HEK293 (cell line): ENCODE measurements at regions not wholly inside any gene's neighbourhood (a gene's known extent, or its start where the extent isn't known, plus 50 kb on each side); places are given as distances from the start of the nearest gene placed in this dataset.

ENCODE experiments used
- CTCF ChIA-PET: fragments of 350-600 bp; formaldehyde crosslinking; extraction: SDS; loops from one replicate; lab custom pipeline; 2021; ENCODE audit warnings: antibody characterized with exemption; lab: Yijun Ruan, JAX
- POLR2A ChIA-PET: fragments of 300-600 bp; formaldehyde crosslinking; extraction: SDS; loops from one replicate; lab custom pipeline; 2020; ENCODE audit warnings: antibody characterized with exemption, inconsistent platforms; lab: Yijun Ruan, JAX
- H3K27ac ChIP-seq: fragments of 200-500 bp; sonication (Bioruptor generic); 2 replicates; pipeline ENCODE4 v1.5.1; 2014; ENCODE audit warnings: low read depth, low read length, control low read depth, inconsistent platforms; ENCODE audit errors: extremely low read depth
- H3K36me3 ChIP-seq, 2 experiments: fragments of 200-500 bp in 1 of 2; sonication (Bioruptor generic) in 1 of 2; 1 replicate in 1 of 2; 2 replicates in 1 of 2; pipeline ENCODE4 v1.5.1; 2014 to 2017; ENCODE audit warnings: inconsistent platforms in 2 of 2, low read length in 2 of 2; ENCODE audit not compliant: control insufficient read depth in 2 of 2, insufficient read depth in 1 of 2
- H3K4me1 ChIP-seq: fragments of 200-500 bp; sonication (Bioruptor generic); 2 replicates; pipeline ENCODE4 v1.5.1; 2014; ENCODE audit warnings: mild to moderate bottlenecking, low read length, inconsistent platforms; ENCODE audit not compliant: control insufficient read depth, insufficient read depth
- H3K4me3 ChIP-seq: 2 replicates; pipeline ENCODE4 v1.5.1; 2011; ENCODE audit warnings: low read depth, mild to moderate bottlenecking, control low read depth, low read length, moderate library complexity
- H3K9me3 ChIP-seq: fragments of 200-500 bp; sonication (Bioruptor generic); 2 replicates; pipeline ENCODE4 v1.5.1; 2014; ENCODE audit warnings: low read depth, low read length, inconsistent platforms; ENCODE audit not compliant: control insufficient read depth, insufficient read depth
- EGR2 ChIP-seq: fragments of 450-650 bp; formaldehyde crosslinking; IDR thresholded peaks from 2 replicates; pipeline ENCODE4 v1.5.1; 2016; ENCODE audit warnings: low read depth, missing biosample characterization, missing genetic modification characterization
- GLI4 ChIP-seq: fragments of 450-650 bp; formaldehyde crosslinking; IDR thresholded peaks from 2 replicates; pipeline ENCODE4 v1.5.1; 2016; ENCODE audit warnings: missing biosample characterization, missing genetic modification characterization
- GLIS1 ChIP-seq: fragments of 450-650 bp; formaldehyde crosslinking; IDR thresholded peaks from 2 replicates; pipeline ENCODE4 v1.5.1; 2016; ENCODE audit warnings: missing biosample characterization, missing genetic modification characterization
- OVOL3 ChIP-seq: fragments of 450-650 bp; formaldehyde crosslinking; IDR thresholded peaks from 2 replicates; pipeline ENCODE4 v1.5.1; 2016; ENCODE audit warnings: missing biosample characterization, missing genetic modification characterization
- REPIN1 ChIP-seq: fragments of 450-650 bp; formaldehyde crosslinking; IDR thresholded peaks from 2 replicates; pipeline ENCODE4 v1.5.1; 2017; ENCODE audit warnings: missing biosample characterization, missing genetic modification characterization, low read depth
- SCRT1 ChIP-seq: fragments of 450-650 bp; formaldehyde crosslinking; IDR thresholded peaks from 2 replicates; pipeline ENCODE4 v1.5.1; 2016; ENCODE audit warnings: missing biosample characterization, missing genetic modification characterization, borderline replicate concordance
- ZBTB1 ChIP-seq: fragments of 450-650 bp; formaldehyde crosslinking; IDR thresholded peaks from 2 replicates; pipeline ENCODE4 v1.5.1; 2016; ENCODE audit warnings: missing biosample characterization, missing genetic modification characterization
- ZBTB17 ChIP-seq: fragments of 450-650 bp; formaldehyde crosslinking; IDR thresholded peaks from 2 replicates; pipeline ENCODE4 v1.5.1; 2016; ENCODE audit warnings: missing biosample characterization, missing genetic modification characterization
- ZFP41 ChIP-seq: fragments of 450-650 bp; formaldehyde crosslinking; IDR thresholded peaks from 2 replicates; pipeline ENCODE4 v1.5.1; 2016; ENCODE audit warnings: missing biosample characterization, missing genetic modification characterization, borderline replicate concordance
- ZIC2 ChIP-seq: fragments of 450-650 bp; formaldehyde crosslinking; IDR thresholded peaks from 2 replicates; pipeline ENCODE4 v1.5.1; 2016; ENCODE audit warnings: missing biosample characterization, missing genetic modification characterization
- ZNF132 ChIP-seq: fragments of 450-650 bp; formaldehyde crosslinking; IDR thresholded peaks from 2 replicates; pipeline ENCODE4 v1.5.1; 2017; ENCODE audit warnings: missing biosample characterization, missing genetic modification characterization, borderline replicate concordance
- ZNF140 ChIP-seq: fragments of 450-650 bp; formaldehyde crosslinking; IDR thresholded peaks from 2 replicates; pipeline ENCODE4 v1.5.1; 2016; ENCODE audit warnings: missing biosample characterization, missing genetic modification characterization
- ZNF335 ChIP-seq: fragments of 450-650 bp; formaldehyde crosslinking; conservative IDR thresholded peaks from 2 replicates; pipeline ENCODE4 v1.5.1; 2016; ENCODE audit warnings: missing biosample characterization, missing genetic modification characterization
- ZNF549 ChIP-seq: fragments of 450-650 bp; IDR thresholded peaks from 2 replicates; pipeline ENCODE4 v1.5.1; 2018; ENCODE audit warnings: missing biosample characterization, missing genetic modification characterization, mild to moderate bottlenecking, inconsistent platforms, moderate library complexity
- ZNF610 ChIP-seq: fragments of 450-650 bp; formaldehyde crosslinking; IDR thresholded peaks from 2 replicates; pipeline ENCODE4 v1.5.1; 2016; ENCODE audit warnings: missing biosample characterization, missing genetic modification characterization, borderline replicate concordance
- ZNF830 ChIP-seq: fragments of 450-650 bp; IDR thresholded peaks from 2 replicates; pipeline ENCODE4 v1.5.0; 2018; ENCODE audit warnings: missing biosample characterization, missing genetic modification characterization, low read depth, mild to moderate bottlenecking, moderate library complexity
- ZSCAN16 ChIP-seq: fragments of 450-650 bp; formaldehyde crosslinking; IDR thresholded peaks from 2 replicates; pipeline ENCODE4 v1.5.1; 2016; ENCODE audit warnings: missing biosample characterization, missing genetic modification characterization
- TF ChIP-seq, protein P1 (sequence below): sonication (generic); formaldehyde crosslinking; IDR thresholded peaks from 2 replicates; pipeline ENCODE4 v1.8.1; 2022; ENCODE audit warnings: mild to moderate bottlenecking, moderate library complexity, missing genetic modification reagents
- TF ChIP-seq, protein P2 (sequence below): fragments of 450-650 bp; formaldehyde crosslinking; IDR thresholded peaks from 2 replicates; pipeline ENCODE4 v1.5.1; 2016; ENCODE audit warnings: missing biosample characterization, missing genetic modification characterization
- TF ChIP-seq, protein P3 (sequence below): fragments of 450-650 bp; formaldehyde crosslinking; IDR thresholded peaks from 2 replicates; pipeline ENCODE4 v1.5.1; 2016; ENCODE audit warnings: missing biosample characterization, missing genetic modification characterization
- TF ChIP-seq, protein P4 (sequence below): fragments of 450-650 bp; formaldehyde crosslinking; IDR thresholded peaks from 2 replicates; pipeline ENCODE4 v1.5.1; 2016; ENCODE audit warnings: missing biosample characterization, missing genetic modification characterization

DNA sequence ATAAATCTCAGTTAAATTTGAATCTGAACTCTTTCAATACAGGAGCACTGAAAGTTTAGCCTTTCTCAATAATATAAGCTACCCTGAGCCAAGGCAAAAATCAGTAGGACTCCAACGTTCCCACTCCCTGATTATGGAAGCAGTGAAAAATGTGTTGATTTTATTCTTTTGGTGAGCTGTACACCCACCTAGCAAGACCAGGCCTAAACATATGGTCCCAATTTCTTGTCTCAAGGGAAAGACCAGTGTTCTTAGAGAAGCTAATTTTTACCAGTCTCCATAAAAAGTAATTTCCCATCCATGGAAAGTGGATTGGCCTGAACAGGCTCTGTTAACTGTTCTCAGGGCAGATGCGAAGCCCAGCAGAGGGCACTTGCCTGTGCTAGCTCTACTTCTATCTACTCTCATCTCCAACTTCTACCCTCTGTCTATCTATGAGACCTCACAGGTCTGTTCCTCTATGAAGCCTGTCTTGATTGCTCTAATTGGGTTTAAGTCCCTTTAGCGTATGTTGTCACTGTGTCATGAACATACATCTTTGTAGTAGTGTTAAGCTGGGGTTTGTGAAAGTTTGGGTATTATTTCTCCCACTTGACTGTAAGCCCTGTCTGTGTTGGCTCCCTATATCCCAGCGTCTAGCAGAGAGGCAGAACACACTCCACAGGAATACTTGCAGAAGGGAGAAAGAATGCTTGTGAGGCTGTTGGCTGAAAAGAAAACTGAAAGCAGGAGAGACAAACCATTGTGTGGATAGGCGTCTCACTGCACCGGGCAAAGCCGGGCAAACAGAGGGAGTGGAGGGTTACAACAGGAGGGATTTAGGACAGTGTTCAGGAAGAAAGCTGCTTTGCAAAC lies 167.1 kb upstream of the MAF start:
- H3K9me3 ChIP-seq: no peaks in the 10 kb centered on the region
- H3K36me3 ChIP-seq: no peaks in the 10 kb centered on the region
- peaks cover 8% of the 10 kb centered on the region; the same call in 1 of the 2 replicates for H3K4me1 ChIP-seq
- ChIA-PET CTCF (interaction anchor here (0.6 to 1.8 kb wide), 8 partner anchors 11 to 699 kb away, joined by 3 to 4 read pairs (median 3); no protein-coding TSS in a partner anchor), POLR2A (no interaction called here)
- no peak overlapping the region for H3K4me3 ChIP-seq
- TF ChIP-seq OVOL3 (tag by site-specific recombination): no peak
- TF ChIP-seq, protein P1, sequence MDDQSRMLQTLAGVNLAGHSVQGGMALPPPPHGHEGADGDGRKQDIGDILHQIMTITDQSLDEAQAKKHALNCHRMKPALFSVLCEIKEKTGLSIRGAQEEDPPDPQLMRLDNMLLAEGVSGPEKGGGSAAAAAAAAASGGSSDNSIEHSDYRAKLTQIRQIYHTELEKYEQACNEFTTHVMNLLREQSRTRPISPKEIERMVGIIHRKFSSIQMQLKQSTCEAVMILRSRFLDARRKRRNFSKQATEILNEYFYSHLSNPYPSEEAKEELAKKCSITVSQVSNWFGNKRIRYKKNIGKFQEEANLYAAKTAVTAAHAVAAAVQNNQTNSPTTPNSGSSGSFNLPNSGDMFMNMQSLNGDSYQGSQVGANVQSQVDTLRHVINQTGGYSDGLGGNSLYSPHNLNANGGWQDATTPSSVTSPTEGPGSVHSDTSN (CRISPR knock-in tag): no peak
- no peak for TF ChIP-seq SCRT1 (tag by site-specific recombination)
- no peak for TF ChIP-seq ZNF549
- 0 out of 2 replicates have a peak, but pooled peaks have one; percentile 32 for TF ChIP-seq ZBTB17
- no peak for TF ChIP-seq ZNF140
- no peak for TF ChIP-seq ZBTB1
- TF ChIP-seq ZSCAN16: peak; percentile 83; the same call in 1 of the 2 replicates
- H3K27ac ChIP-seq: no peak overlapping the region

DNA sequence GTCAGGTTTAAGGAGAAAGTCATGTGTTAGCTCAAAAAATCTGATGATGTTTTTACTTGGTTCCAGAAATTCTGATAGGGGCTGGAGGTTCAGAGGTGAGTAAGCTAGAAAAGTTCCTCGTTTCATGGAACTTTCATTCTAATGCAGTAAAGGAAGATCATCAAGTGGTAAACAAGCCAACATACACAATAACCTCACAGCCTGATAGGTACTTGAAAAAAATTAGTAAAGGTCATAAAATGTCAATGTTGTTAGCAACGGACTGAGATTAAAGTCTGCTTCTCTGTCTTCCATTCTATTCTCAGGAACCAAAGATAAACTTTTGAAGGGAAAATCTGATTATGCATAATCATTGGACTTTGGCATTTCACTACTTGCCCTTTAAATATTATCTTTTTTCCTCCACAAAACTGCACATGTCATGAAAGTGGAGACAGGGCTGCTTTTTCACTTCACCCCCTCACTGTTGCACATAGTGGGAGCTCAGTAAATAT lies 165.4 kb upstream of the MAF start:
- TF ChIP-seq ZIC2 (tag by site-specific recombination) (no peak), ZNF335 (tag by site-specific recombination) (no peak)
- Histone ChIP-seq H3K4me3 (no peak overlapping the region), H3K4me1 (peaks cover 2% of the 10 kb centered on the region; the same call in 1 of the 2 replicates), H3K27ac (no peak overlapping the region), H3K9me3 (no peaks in the 10 kb centered on the region), H3K36me3 (no peaks in the 10 kb centered on the region)
- ChIA-PET POLR2A (no interaction called here), CTCF (interaction anchor here (0.6 kb wide), 1 partner anchor 503 kb away, joined by 3 read pairs; no protein-coding TSS in a partner anchor)

DNA sequence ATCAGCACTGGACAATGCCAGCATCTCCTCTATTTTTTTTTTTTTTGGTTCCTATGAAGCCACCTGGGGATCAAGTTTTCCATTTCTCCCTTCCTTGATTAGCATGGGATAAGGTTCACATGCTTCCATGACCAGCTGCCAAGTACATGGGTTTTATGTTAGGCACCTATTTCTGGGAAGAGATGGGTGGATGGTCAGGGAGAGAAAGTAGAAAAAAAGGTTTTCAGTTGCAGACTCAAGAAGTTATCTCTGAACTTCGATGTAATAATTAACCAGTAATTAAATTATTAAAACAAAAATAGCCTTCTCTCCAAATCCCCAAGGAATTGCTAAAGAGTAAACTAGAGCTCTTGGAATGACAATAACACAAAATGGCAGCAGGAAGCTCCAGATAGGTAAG lies 164.9 kb upstream of the MAF start:
- Histone ChIP-seq H3K4me3 (no peak overlapping the region), H3K36me3 (no peaks in the 10 kb centered on the region), H3K27ac (no peak overlapping the region), H3K4me1 (no peaks in the 10 kb centered on the region), H3K9me3 (no peaks in the 10 kb centered on the region)
- POLR2A ChIA-PET: no interaction called here
- CTCF ChIA-PET: interaction anchor here (0.6 kb wide), 1 partner anchor 503 kb away, joined by 3 read pairs; no protein-coding TSS in a partner anchor
- TF ChIP-seq GLIS1 (no peak), ZNF830 (tag by site-specific recombination) (no peak), REPIN1 (tag by site-specific recombination) (no peak), GLI4 (tag by site-specific recombination) (no peak), EGR2 (tag by site-specific recombination) (no peak), ZFP41 (tag by site-specific recombination) (no peak), ZNF610 (tag by site-specific recombination) (no peak), ZNF132 (tag by site-specific recombination) (no peak), ZBTB17 (no peak)
- TF ChIP-seq, protein P2, sequence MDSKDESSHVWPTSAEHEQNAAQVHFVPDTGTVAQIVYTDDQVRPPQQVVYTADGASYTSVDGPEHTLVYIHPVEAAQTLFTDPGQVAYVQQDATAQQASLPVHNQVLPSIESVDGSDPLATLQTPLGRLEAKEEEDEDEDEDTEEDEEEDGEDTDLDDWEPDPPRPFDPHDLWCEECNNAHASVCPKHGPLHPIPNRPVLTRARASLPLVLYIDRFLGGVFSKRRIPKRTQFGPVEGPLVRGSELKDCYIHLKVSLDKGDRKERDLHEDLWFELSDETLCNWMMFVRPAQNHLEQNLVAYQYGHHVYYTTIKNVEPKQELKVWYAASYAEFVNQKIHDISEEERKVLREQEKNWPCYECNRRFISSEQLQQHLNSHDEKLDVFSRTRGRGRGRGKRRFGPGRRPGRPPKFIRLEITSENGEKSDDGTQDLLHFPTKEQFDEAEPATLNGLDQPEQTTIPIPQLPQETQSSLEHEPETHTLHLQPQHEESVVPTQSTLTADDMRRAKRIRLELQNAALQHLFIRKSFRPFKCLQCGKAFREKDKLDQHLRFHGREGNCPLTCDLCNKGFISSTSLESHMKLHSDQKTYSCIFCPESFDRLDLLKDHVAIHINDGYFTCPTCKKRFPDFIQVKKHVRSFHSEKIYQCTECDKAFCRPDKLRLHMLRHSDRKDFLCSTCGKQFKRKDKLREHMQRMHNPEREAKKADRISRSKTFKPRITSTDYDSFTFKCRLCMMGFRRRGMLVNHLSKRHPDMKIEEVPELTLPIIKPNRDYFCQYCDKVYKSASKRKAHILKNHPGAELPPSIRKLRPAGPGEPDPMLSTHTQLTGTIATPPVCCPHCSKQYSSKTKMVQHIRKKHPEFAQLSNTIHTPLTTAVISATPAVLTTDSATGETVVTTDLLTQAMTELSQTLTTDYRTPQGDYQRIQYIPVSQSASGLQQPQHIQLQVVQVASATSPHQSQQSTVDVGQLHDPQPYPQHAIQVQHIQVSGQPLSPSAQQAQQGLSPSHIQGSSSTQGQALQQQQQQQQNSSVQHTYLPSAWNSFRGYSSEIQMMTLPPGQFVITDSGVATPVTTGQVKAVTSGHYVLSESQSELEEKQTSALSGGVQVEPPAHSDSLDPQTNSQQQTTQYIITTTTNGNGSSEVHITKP (tag by site-specific recombination): no peak
- TF ChIP-seq, protein P3, sequence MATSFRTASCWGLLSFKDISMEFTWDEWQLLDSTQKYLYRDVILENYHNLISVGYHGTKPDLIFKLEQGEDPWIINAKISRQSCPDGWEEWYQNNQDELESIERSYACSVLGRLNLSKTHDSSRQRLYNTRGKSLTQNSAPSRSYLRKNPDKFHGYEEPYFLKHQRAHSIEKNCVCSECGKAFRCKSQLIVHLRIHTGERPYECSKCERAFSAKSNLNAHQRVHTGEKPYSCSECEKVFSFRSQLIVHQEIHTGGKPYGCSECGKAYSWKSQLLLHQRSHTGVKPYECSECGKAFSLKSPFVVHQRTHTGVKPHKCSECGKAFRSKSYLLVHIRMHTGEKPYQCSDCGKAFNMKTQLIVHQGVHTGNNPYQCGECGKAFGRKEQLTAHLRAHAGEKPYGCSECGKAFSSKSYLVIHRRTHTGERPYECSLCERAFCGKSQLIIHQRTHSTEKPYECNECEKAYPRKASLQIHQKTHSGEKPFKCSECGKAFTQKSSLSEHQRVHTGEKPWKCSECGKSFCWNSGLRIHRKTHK: no peak
- TF ChIP-seq, protein P4, sequence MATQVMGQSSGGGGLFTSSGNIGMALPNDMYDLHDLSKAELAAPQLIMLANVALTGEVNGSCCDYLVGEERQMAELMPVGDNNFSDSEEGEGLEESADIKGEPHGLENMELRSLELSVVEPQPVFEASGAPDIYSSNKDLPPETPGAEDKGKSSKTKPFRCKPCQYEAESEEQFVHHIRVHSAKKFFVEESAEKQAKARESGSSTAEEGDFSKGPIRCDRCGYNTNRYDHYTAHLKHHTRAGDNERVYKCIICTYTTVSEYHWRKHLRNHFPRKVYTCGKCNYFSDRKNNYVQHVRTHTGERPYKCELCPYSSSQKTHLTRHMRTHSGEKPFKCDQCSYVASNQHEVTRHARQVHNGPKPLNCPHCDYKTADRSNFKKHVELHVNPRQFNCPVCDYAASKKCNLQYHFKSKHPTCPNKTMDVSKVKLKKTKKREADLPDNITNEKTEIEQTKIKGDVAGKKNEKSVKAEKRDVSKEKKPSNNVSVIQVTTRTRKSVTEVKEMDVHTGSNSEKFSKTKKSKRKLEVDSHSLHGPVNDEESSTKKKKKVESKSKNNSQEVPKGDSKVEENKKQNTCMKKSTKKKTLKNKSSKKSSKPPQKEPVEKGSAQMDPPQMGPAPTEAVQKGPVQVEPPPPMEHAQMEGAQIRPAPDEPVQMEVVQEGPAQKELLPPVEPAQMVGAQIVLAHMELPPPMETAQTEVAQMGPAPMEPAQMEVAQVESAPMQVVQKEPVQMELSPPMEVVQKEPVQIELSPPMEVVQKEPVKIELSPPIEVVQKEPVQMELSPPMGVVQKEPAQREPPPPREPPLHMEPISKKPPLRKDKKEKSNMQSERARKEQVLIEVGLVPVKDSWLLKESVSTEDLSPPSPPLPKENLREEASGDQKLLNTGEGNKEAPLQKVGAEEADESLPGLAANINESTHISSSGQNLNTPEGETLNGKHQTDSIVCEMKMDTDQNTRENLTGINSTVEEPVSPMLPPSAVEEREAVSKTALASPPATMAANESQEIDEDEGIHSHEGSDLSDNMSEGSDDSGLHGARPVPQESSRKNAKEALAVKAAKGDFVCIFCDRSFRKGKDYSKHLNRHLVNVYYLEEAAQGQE (tag by site-specific recombination): no peak
